ENCODE measurements at regions not wholly inside any gene's neighbourhood (a gene's known extent, or its start where the extent isn't known, plus 50 kb on each side); places are given as distances from the start of the nearest gene placed in this dataset.

DNA sequence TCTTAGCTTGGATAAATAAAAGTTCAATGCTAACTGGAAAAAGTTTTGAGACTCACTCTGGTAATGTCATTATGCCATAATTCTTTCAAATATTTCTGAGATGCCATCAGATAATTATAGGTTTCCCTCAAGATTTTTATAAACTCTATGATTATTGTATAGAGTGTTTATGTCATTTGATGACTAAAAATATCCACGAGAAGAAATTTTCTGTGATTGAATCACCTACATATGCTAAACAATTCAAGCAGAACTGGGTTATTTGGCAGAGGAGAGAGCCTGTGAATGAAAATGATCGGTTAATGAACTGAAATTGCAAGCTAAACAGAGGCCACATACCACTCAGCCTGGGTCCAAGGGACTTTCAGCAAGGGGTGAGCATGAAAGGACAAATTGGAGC is 92.6 kb upstream of the TSC22D1 start:
- Histone ChIP-seq H4K20me1 (replicated peaks; ENCODE audit: control insufficient read depth, extremely low read depth, insufficient read depth, low read length) (no peaks in the 10 kb centered on the region), H3K4me3 (replicated peaks in 1 of 3; ENCODE audit: insufficient read depth in 1 of 3, low read depth in 1 of 3, low read length in 3 of 3) (no peak overlapping the region), H3K4me2 (ENCODE audit: insufficient read depth, low read length) (no peak overlapping the region), H3K9me3 (replicated peaks; ENCODE audit: control insufficient read depth, insufficient read depth, low read length) (no peaks in the 10 kb centered on the region), H3K4me1 (ENCODE audit: control insufficient read depth, extremely low read depth, insufficient read depth, low read length) (peaks cover 13% of the 10 kb centered on the region), H3K27ac (ENCODE audit: insufficient read depth, low read depth, low read length) (no peak overlapping the region), H3K79me2 (ENCODE audit: control insufficient read depth, insufficient read depth, low read length) (no peaks in the 10 kb centered on the region), H3K9me1 (replicated peaks; ENCODE audit: control insufficient read depth, extremely low read depth, insufficient read depth, low read length) (no peaks in the 10 kb centered on the region), H3K9ac (replicated peaks; ENCODE audit: extremely low read depth, insufficient read depth, low read length) (no peak overlapping the region), H3K36me3 (ENCODE audit: control insufficient read depth in 2 of 2, extremely low read depth in 1 of 2, insufficient read depth in 2 of 2, low read length in 2 of 2) (no peaks in the 10 kb centered on the region), H3K27me3 (ENCODE audit: control insufficient read depth in 2 of 2, insufficient read depth in 2 of 2, low read length in 2 of 2) (no peaks in the 10 kb centered on the region), H2AFZ (ENCODE audit: low read depth, low read length) (no peak overlapping the region)
- intact Hi-C loops (cut with micrococcal nuclease) (no loop called here), dilution Hi-C loops (cut with MboI; ENCODE audit: extremely low pct_ligation_motif_present, low sequenced_read_pairs) (no loop called here)
- BruUV-seq (replicated peaks): no TSS peak
- POLR2A ChIA-PET: no interaction called here
- CTCF ChIA-PET: interaction anchor here (1.2 to 1.5 kb wide), 3 partner anchors 15 to 22 kb away, joined by 3 to 4 read pairs (median 3); no protein-coding TSS in a partner anchor
- TF ChIP-seq JUN (IDR thresholded peaks at IDR 0.05; ENCODE audit: borderline replicate concordance, insufficient read depth, insufficient read length, low read depth) (no peak), POLR2A (IDR thresholded peaks at IDR 0.05; ENCODE audit: low read depth, low read length) (no peak), MYC (IDR thresholded peaks at IDR 0.05; ENCODE audit: low read depth, low read length) (no peak), MAX (IDR thresholded peaks at IDR 0.05; ENCODE audit: insufficient read depth, insufficient read length) (no peak), FOS (IDR thresholded peaks at IDR 0.05; ENCODE audit: borderline replicate concordance, insufficient read depth, low read length) (no peak), EZH2 (IDR thresholded peaks at IDR 0.05; ENCODE audit: borderline replicate concordance, low read depth, low read length, severe bottlenecking) (no peak), CTCF (IDR thresholded peaks at IDR 0.05; ENCODE audit: extremely low read depth in 1 of 2, insufficient read depth in 1 of 2, low read depth in 1 of 2, low read length in 2 of 2) (no peak), POLR2AphosphoS5 (IDR thresholded peaks at IDR 0.05; ENCODE audit: insufficient read depth, low read depth, low read length) (no peak)
- peak; percentile 38 for FAIRE-seq
- DNase-seq (ENCODE audit: low read depth, low spot score): peak; percentile 27
